ENCODE measurements at regions not wholly inside any gene's neighbourhood (a gene's known extent, or its start where the extent isn't known, plus 50 kb on each side); places are given as distances from the start of the nearest gene placed in this dataset.

GRCh38 chr10:42475168-42476098 is 162.9 kb downstream of the ZNF33B start (continued):
- TF ChIP-seq, protein P1, sequence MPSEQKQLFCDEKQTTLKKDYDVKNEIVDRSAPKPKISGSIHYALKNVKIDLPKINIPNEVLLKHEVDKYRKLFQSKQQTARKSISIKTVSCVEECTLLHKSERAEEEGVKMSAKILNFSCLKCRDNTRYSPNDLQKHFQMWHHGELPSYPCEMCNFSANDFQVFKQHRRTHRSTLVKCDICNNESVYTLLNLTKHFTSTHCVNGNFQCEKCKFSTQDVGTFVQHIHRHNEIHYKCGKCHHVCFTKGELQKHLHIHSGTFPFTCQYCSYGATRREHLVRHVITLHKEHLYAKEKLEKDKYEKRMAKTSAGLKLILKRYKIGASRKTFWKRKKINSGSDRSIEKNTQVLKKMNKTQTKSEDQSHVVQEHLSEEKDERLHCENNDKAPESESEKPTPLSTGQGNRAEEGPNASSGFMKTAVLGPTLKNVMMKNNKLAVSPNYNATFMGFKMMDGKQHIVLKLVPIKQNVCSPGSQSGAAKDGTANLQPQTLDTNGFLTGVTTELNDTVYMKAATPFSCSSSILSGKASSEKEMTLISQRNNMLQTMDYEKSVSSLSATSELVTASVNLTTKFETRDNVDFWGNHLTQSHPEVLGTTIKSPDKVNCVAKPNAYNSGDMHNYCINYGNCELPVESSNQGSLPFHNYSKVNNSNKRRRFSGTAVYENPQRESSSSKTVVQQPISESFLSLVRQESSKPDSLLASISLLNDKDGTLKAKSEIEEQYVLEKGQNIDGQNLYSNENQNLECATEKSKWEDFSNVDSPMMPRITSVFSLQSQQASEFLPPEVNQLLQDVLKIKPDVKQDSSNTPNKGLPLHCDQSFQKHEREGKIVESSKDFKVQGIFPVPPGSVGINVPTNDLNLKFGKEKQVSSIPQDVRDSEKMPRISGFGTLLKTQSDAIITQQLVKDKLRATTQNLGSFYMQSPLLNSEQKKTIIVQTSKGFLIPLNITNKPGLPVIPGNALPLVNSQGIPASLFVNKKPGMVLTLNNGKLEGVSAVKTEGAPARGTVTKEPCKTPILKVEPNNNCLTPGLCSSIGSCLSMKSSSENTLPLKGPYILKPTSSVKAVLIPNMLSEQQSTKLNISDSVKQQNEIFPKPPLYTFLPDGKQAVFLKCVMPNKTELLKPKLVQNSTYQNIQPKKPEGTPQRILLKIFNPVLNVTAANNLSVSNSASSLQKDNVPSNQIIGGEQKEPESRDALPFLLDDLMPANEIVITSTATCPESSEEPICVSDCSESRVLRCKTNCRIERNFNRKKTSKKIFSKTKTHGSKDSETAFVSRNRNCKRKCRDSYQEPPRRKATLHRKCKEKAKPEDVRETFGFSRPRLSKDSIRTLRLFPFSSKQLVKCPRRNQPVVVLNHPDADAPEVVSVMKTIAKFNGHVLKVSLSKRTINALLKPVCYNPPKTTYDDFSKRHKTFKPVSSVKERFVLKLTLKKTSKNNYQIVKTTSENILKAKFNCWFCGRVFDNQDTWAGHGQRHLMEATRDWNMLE (tag by site-specific recombination; conservative IDR thresholded peaks at IDR 0.05; ENCODE audit: low read depth) = no peak
- TF ChIP-seq ZNF624 (tag by site-specific recombination; IDR thresholded peaks at IDR 0.05) (no peak), ZNF335 (tag by site-specific recombination; conservative IDR thresholded peaks at IDR 0.05) (peak; percentile 62), ZNF112 (tag by site-specific recombination; IDR thresholded peaks at IDR 0.05) (no peak), ZBTB17 (tag by site-specific recombination; IDR thresholded peaks at IDR 0.05) (peak; percentile 39; the same call in 1 of the 2 replicates), ZFP69B (tag by site-specific recombination; IDR thresholded peaks at IDR 0.05) (no peak), ZNF280C (tag by site-specific recombination; IDR thresholded peaks at IDR 0.05) (no peak)

- Histone ChIP-seq H3K27ac (ENCODE audit: extremely low read depth, low read depth, low read length) (no peak overlapping the region), H3K4me3 (ENCODE audit: low read depth, low read length) (no peak overlapping the region), H3K4me1 (ENCODE audit: control insufficient read depth, insufficient read depth, low read length) (no peaks in the 10 kb centered on the region), H3K9me3 (ENCODE audit: control insufficient read depth, insufficient read depth, low read depth, low read length) (no peaks in the 10 kb centered on the region), H3K36me3 (ENCODE audit: control insufficient read depth in 2 of 2, insufficient read depth in 1 of 2, low read length in 2 of 2) (no peaks in the 10 kb centered on the region)
- ChIA-PET POLR2A (no interaction called here), CTCF (no interaction called here)
- TF ChIP-seq, protein P2, sequence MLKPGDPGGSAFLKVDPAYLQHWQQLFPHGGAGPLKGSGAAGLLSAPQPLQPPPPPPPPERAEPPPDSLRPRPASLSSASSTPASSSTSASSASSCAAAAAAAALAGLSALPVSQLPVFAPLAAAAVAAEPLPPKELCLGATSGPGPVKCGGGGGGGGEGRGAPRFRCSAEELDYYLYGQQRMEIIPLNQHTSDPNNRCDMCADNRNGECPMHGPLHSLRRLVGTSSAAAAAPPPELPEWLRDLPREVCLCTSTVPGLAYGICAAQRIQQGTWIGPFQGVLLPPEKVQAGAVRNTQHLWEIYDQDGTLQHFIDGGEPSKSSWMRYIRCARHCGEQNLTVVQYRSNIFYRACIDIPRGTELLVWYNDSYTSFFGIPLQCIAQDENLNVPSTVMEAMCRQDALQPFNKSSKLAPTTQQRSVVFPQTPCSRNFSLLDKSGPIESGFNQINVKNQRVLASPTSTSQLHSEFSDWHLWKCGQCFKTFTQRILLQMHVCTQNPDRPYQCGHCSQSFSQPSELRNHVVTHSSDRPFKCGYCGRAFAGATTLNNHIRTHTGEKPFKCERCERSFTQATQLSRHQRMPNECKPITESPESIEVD (tag by site-specific recombination; IDR thresholded peaks at IDR 0.05) = no peak
- no peak for TF ChIP-seq ZNF843 (tag by site-specific recombination; IDR thresholded peaks at IDR 0.05)
- TF ChIP-seq ZBTB11 (tag by site-specific recombination; conservative IDR thresholded peaks at IDR 0.05; ENCODE audit: low read depth) = no peak
- TF ChIP-seq ZNF707 (tag by site-specific recombination; IDR thresholded peaks at IDR 0.05) = no peak
- no peak for TF ChIP-seq ZNF621 (tag by site-specific recombination; IDR thresholded peaks at IDR 0.05)
- no peak for TF ChIP-seq ZNF510 (tag by site-specific recombination; IDR thresholded peaks at IDR 0.05; ENCODE audit: insufficient replicate concordance)
- TF ChIP-seq BCL6B (tag by site-specific recombination; IDR thresholded peaks at IDR 0.05) = no peak
- TF ChIP-seq ZNF354C (tag by site-specific recombination; IDR thresholded peaks at IDR 0.05; ENCODE audit: borderline replicate concordance, low read depth) = no peak
- no peak for TF ChIP-seq GLIS2 (tag by site-specific recombination; IDR thresholded peaks at IDR 0.05)
- no peak for TF ChIP-seq ZNF23 (tag by site-specific recombination; IDR thresholded peaks at IDR 0.05; ENCODE audit: borderline replicate concordance)
- TF ChIP-seq HOXD13 (CRISPR knock-in tag; IDR thresholded peaks at IDR 0.05; ENCODE audit: borderline replicate concordance) = no peak
- no peak for TF ChIP-seq ZFP37 (tag by site-specific recombination; IDR thresholded peaks at IDR 0.05)
- no peak for TF ChIP-seq SP7 (tag by site-specific recombination; IDR thresholded peaks at IDR 0.05)
- no peak for TF ChIP-seq ZNF211 (tag by site-specific recombination; IDR thresholded peaks at IDR 0.05; ENCODE audit: low read depth)
Measured at GRCh38 chr10:42454313-42454712, 184.1 kb downstream of the ZNF33B start.
